Kidney glomerular epithelial cell (primary cell): ENCODE measurements at regions not wholly inside any gene's neighbourhood (a gene's known extent, or its start where the extent isn't known, plus 50 kb on each side); places are given as distances from the start of the nearest gene placed in this dataset.
"Not testable (repeated sequence)": the region's sequence is repeated elsewhere in the genome, so short reads cannot be mapped to it uniquely, and the experiment has no call there.

Experiments
- DNase-seq: peaks from one replicate; lab custom pipeline; 2025; lab: John Stamatoyannopoulos, UW

DNA sequence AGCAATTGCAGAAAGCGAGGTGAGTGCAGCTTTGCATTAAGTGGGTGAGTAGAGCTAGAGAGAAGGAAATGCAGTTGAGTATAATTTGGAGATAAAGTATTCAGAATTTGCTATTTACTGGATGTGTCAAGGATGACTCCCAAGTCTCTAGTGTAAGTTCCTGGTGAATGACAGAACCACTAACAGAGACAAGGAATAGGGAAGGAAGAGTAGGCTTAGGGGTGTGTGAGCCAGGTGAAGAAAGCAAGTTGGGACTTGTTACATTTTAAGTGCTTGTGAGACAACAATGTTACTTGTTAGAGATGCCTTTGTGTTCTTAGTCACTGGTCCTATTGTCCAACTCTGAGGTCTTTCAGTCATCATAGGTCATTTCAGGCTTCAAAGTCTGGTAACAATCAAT lies 70.8 kb downstream of the TBC1D26 start:
- DNase-seq = not testable (repeated sequence)

DNA sequence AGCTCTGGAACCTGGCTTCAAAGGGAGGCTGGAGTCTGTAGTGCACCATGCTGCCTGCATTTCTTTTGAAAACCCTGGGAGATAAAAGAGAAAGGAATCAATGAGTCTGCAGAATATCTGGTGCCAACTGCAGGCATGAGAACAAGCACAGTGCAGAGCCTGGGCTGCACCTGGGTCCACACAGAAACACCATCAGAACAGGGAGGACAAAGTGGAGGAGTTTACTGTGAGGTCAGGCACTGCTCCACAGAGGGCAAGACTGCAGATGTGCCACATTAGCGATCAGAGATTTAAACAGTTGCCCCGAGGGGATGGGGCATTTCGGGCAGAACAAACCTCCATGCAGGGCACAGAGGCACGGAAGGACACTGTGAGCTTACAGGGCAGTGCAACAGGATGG lies 74.7 kb downstream of the TBC1D26 start:
- DNase-seq = not testable (repeated sequence)

DNA sequence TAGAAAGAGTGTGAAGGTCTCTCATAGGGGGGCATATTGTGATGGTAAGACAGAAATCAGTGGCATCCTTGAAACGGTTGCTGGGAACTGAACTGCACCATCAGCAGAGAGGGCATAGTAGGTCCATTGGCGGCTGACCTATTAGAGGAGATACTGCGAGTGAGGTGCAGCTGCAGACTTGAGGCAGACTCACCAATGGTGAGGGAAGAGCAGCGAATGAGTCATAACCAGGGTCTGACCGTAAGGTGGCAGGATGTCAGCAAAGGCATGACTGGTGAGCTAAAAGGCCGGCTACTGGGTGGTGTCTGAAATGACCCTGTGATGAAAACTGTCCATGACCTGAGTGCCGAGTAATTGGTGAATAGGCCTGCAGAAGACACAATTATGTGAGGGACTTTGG lies 81.3 kb downstream of the TBC1D26 start:
- not testable (repeated sequence) for DNase-seq

DNA sequence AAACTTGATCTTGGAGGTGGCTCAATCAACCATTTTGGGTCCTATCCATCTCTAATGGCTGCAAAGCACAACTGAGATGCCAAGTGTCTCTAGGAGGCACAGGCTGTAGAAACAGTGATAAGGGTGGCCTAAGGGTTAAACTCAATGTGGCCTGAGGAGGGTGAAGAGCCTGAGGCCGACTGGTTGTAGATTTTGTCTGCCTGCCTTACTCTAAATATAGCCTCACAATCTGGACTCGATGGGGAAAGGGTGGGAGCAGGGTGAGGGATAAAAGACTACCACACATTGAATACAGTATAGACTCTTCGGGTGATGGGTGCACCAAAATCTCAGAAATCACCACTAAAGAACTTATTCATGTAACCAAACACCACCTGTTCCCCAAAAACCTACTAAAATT lies 81.9 kb downstream of the TBC1D26 start:
- DNase-seq = not testable (repeated sequence)

DNA sequence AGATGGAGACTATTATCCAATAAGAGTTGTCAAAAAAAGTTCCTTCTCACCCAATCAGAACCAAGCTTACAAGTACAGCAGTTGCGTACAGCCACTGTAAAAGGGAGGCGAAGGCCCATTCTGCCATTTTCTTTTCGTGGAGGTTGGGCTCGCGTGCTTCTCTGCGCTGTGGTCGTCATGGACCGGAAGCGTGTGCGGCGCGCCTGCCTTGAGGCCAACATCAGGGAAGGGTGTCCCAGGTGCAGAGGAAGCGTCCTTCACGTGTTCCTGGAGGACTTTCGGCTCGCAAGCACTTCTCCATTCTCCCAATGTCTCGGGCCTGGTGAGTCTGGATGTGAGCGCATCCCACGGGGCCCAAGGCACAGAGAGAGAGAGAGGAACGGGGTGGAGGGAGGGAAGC lies 85.8 kb downstream of the TBC1D26 start:
- not testable (repeated sequence) for DNase-seq

DNA sequence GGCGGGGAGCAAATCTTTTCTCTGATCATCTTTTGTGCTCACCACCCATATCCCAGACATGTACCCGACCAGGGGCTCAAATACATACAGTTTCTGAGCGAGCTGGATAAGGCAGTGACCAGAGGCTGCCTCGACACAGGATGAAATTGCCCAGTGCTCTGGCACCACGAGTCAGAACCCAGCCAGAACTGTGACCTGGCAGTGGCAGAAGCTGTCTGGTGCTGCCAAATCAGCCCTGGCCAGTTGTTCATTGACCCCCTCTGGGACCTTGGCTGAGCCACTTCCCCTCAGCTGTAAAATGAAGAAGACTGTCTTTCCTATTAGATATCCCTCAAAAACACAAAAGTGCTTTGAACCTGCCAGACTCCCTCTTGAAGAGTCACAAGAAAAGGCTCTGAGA lies 90.2 kb downstream of the TBC1D26 start:
- DNase-seq = not testable (repeated sequence)

DNA sequence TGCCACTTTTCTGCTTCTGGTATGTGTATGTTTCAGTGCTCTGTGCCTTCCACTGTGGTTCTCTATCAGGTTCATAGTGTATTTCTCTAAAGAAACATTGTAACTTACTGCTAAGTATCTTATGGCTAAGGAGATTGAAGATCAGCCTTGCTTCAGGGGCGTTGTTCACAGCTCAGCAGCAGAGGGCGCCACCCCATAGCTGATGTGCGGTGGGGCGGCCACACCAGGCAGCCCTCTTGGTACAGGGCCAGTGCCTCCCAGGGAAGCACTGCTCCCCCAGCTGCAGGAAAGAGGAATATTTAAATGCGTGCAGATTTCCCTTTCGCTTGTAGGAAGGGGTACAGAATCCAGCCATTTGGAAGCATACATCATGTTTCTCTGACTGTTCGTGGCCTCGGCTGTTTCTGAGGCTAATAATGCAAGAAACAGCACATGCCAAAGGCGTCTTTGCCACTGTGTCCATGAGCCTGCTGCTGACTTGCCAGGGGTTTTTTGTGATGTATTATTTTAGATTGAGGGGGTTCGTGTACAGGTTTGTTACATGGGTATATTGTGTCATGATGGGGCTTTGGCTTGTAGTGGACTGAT lies 96.7 kb downstream of the TBC1D26 start:
- DNase-seq = peak; percentile 49

DNA sequence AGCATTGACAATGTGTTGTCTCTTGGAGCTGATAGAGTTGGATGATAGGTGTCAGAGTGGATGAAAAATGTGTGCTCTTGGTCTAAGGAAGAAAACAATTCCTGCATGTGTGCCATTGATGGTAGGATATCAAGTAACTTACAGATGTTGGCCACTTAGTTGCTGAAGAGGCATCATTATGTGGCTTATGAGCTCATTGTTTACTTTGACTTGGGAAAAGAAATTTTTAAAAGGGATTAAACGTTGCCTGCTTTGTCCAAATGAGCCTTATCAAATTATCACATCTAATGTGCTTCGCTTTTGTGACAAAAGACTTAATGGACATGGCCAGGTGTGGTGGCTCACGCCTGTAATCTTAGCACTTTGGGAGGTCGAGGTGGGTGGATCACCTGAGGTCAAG lies 98.1 kb downstream of the TBC1D26 start:
- DNase-seq = not testable (repeated sequence)

DNA sequence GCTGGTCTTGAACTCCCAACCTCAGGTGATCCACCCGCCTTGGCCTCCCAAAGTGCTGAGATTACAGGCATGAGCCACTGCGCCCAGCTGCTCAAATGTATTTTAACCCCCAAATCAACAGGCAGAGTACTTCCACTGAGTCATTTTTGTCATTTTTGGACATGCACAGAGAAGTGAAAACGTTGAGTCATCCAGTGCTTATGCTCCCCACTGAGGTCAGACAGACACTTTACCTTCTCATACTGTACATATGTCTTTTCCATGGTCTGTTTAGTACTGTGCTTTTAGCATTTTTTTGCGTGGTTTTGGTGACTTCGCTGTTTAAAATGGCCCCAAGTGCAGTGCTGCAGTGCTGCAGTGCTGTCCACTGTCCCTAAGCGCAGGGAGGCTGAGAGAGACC lies 99.1 kb downstream of the TBC1D26 start:
- DNase-seq = not testable (repeated sequence)

DNA sequence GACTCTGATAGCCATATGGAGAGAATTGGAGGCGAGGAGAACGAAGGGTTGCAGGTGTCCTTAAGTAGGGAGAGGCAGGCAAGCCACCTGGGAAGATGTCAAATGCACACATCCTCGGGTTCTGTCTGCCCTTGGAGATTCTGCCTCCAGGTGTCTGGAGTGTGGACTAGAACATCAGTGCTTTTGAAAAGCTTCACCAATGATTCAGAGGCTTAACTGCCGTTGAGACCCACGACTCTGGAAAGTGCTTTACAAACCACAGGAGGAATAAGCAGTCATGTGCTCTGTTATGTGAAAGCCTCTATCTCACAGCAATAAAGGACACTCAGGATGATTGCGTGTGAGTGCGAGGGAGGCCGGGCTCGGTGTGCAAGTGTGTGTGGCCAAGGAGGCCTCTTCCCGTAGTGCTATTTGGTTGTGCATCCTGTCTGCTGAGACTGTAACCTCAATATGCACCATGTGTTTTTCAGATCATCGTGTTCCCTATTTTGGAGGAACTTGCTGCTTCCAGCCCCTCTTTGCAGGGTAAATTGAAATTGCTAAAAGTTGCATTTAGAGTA lies 100.9 kb downstream of the TBC1D26 start:
- DNase-seq = not testable (repeated sequence)

DNA sequence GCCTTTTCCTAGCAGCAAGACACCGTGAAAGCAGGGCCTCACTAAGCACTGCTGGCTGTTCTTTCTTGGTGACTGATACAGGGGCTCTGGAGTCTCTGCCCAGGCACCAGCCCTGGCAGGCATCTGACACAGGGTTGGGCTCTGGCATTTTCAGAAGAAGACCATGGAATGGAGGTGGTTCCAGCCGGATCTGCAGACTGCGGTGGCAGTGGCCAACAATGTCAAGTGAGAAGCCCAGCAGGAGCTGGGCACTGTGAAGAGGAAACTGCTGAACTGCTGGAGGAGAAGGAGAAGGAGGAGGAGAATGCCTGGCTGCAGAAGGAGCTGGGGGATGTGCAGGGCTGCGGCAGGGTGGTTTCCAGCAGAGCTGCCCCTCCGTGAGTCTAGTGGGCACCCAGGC lies 101.8 kb downstream of the TBC1D26 start:
- DNase-seq = not testable (repeated sequence)

DNA sequence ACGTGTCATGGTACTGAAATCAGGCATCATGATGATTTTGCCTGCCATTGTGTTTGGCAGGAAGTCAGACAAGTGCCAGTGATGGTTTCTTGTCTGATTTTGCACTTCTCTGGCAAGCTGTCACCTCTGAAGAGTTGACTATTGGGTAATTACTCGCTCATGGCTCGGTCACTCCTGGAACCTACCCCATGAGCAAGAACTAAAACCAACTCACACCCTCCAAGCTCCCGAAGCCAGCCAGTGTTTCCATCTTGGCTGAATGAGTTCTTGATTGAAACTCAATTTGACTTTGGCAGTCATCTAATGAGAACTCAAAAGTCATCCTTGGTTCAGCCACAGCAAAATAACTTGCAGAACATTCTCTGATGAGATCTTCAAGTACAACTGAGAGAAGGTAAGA lies 103.4 kb downstream of the TBC1D26 start:
- not testable (repeated sequence) for DNase-seq

DNA sequence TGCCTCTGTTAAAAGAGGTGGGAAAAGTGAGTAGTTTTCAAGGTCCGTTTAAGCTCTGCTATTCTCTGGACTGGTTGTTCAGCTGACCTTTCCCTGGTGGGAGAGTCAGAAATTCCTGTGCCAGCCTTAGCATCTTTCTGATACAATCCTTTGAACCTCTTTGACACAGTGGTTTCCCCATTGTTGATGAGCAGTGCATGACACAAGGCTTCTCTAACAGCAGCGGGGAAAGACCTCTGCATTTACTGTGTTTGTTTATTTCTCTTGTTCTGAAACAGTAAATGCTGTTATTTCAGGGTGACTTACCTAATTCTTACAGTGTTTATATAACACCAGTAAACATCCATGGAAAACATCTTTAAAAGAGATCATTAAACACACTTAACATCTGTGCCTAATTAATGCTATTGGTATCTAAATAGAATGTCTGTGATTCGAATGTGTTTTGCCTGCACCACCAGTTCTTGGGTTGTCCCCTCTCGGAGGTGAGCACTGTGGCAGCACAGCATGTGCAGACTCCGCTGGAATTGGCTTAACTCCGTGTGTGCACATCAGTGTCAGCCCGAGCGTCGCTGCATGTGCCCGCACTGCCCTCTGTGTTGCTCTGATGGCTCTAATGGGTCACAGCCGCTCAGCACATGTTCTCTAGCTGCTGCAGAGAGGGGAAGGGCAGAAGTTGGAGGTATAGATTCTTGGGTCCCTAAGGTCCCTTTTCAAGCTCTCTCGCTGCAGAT lies 104.3 kb downstream of the TBC1D26 start:
- not testable (repeated sequence) for DNase-seq

DNA sequence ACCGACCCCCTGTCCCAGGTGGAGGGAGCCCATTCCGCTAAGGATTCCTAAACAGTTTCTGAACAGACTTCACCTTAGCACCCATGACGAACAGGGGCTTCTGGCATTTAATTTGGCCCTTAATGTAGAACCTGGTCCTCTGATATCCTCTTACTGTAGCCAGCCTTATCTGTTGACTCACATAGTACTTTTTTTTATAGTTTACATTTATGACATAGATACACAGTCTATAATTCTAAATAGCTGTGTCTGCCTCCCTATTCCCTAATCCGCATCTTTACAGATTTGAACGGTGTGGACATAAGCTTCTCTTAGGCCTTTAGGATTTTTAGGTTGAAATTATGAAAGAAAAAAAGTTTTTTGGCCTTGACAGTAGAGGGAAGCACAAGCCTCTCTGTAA lies 104.9 kb downstream of the TBC1D26 start:
- not testable (repeated sequence) for DNase-seq

DNA sequence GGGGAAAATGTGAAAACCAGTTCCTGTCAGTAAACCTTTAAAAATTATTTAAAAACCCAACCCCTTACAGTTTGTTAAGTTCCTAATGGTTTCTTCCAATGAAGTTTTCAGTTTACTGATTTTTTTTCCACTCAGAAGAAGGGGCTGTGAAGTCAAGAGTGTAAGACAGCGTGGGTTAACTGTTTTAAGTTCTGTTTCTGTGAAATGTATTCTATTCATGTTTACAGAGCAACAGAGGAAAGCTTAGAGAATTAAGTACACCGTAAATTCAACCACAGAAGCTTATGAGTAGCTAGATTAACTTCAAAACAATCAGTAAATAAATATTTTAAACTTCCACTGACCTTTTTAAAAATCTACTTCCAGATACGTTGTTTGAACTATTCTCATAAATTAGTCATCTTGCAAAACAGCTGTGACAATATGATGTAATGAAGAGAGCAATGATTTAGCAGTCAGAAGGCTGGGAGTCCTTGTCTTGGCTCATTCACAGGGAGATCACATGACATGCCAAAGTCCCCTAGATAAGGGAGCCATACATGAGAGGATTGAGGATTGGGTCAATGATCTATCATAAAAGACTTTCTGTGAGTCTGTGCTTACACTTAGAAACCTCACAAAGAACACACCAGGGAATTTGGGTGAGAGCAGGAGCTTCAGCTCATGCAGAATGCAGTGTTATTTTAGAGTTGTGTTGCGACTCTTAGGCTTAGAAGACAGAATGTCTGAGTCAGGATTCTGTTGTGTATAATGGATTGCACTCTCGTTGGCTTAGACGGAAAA lies 97.3 kb upstream of the ADORA2B start:
- not testable (repeated sequence) for DNase-seq

DNA sequence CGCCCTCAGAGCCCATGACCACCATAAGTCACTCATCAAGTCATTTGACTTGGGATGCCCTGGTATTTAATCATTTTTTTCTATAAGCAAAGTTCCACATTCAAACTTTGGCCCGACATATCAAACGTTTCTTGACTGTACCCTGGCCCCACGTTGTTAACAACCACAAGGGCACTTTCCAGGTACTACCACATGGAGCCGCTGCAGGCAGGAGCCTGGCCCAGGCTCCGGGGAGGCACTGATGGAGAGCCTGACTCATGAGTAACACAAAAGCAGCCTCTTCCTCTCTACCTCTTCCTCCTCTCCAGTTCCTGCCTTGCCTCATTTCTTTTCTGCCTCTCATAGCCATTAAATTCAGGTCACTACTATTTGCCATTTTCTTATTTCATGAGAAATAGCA lies 95.9 kb upstream of the ADORA2B start:
- DNase-seq = peak; percentile 1

DNA sequence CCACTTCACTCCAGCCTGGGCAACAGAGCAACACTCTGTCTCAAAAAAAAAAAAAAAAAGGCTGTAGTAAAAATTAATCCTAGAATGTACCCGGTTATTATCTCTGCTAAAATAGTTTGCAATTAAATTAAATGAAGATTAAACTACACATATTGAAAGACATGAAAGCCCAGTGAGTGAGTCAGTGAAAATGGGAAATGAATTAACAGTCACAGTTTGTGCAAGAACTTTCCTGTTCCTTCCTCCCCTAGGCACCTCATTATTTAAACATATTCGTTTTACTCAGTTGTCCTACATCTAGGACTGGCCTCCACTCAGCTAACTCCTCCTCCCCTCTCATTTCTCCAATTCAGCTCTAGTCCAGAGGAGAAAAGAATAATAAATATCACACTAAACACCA lies 94.9 kb upstream of the ADORA2B start:
- not testable (repeated sequence) for DNase-seq

DNA sequence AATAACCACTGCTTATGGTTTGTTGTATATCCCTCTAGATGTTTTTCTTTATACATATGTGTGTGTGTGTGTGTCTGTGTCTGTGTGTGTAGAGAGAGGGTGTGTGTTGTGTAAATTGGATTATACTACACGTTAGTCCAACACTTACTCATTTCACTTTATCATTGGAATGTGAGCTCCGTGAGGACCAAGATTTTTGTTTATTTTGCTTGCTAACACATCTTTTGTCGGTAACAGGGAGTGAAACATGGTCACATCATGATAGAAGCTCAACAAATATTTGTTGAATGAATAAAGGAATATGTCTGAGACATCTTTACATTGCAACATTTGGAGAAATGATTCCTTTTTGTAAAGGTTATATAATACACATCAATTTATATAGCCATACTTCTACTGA lies 94.2 kb upstream of the ADORA2B start:
- not testable (repeated sequence) for DNase-seq

DNA sequence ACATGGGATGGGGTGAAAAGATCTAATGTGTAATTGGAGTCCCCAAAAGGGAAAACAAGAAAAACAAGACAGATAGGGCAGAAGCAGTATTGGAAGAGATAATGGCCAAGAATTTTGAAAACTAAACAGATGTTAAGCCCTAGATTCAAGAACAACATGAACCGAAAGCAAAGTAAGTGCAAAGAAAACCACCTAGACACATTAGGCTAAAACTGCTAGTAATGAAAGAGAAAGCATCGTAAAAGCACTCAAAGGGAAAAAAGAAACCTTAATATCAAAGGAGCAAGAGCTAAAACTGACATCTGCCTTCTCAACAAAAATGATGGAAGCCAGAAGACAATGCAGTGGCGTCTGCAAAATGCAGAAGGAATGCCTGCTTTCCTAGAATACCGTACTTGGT lies 92.1 kb upstream of the ADORA2B start:
- DNase-seq = not testable (repeated sequence)

DNA sequence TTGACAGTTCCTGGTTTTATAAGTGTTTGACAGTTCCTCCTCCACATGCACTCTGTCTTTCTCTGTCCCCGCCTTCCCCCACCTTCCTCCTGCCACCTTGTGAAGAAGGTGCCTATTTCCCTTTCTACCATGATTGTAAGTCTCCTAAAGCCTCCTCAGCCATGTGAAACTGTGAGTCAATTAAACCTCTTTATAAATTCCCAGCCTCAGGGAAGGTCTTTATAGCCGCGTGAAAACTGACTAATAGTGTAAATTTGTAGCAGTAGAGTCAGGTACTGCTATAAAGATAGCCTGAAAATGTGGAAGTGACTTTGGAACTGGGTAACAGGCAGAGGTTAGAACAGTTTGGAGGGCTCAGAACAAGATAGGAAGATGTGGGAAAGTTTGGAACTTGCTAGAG lies 88.7 kb upstream of the ADORA2B start:
- DNase-seq = not testable (repeated sequence)

DNA sequence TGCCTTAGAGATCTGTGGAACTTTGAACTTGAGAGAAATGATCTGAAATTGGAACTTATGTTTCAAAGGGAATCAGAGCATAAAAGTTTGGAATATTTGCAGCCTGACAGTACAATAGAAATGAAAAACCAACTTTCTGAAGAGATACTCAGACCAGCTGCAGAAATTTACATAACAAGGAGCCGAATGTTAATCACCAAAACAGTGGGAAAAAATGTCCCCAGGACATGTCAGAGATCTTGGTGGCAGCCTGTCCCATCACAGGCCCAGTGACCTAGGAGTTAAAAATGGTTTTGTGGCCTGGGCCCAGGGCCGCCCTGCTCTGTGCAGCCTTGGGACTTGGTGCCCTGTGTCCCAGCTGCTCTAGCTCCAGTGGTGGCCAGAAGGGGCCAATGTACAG lies 88.2 kb upstream of the ADORA2B start:
- DNase-seq = not testable (repeated sequence)

DNA sequence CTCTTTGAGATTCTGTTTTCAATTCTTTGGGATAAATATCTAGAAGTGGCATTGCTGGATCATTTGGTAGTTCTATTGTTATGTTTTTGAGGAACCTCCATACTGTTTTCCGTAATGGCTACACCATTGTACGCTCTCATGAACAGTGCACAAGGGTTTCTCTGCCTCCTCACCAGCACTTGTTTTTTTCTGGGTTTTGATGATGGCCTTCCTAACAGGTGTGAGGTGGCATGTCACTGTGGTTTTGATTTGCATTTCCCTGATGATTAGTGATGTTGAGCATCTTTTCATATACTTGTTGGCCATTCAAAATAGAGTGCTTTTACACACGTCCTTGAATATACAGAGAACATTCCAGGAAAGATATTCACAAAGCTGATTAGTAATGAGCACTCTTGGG lies 86.8 kb upstream of the ADORA2B start:
- DNase-seq = not testable (repeated sequence)

DNA sequence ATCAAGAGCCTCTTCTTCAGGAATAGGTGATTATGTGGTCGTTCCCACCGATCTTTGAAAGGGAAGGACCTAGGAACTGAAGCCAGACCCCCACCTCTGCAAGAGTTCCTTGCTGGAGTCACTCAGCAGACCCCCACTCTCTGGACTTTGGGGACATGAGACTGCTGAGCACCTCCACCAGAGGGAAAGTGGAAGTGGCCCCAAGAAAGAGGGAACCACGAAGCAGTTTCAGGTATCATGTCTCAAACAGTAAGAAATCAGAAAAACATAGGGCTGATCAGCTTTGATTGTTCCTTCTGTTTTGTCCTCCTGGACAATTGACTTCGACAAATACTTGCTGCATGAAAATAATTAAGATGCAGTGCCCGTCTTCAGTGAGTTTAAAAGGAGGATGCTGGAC lies 84.2 kb upstream of the ADORA2B start:
- not testable (repeated sequence) for DNase-seq
